HG03558 (cell line): ENCODE measurements at regions not wholly inside any gene's neighbourhood (a gene's known extent, or its start where the extent isn't known, plus 50 kb on each side); places are given as distances from the start of the nearest gene placed in this dataset.

ENCODE experiments used
- ATAC-seq: cut with Tn5 transposase; IDR thresholded peaks from one replicate; pipeline ENCODE4 v1.9.1; 2021; ENCODE audit warnings: moderate number of reproducible peaks; ENCODE audit not compliant: unreplicated experiment; ENCODE audit errors: extremely low read depth

GRCh38 chr14:31990926-31991572 is 86.1 kb upstream of the ARHGAP5 start:
- ATAC-seq, result no peak

GRCh38 chr14:31992011-31992447 is 85.1 kb upstream of the ARHGAP5 start:
- no peak for ATAC-seq

DNA sequence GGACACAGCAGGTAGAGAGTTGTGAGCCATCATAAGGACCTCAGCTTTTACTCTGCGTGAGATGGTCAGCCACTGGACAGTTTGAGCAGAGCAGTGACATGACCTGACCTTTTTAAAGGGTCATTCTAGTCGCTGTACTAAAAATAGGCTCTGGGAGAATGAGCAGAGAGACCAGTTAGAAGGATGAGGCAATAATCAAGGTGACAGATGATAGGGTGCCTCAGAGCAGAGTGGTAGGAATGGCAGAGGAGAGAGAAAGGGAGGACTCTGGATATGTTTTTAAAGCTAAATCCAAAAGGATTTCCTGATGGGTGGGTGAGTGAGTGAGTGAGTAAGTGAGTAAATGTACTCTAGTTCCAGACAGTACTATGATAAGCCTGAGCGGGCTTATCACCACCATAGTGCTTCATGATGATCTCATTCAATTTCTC is 83.6 kb upstream of the ARHGAP5 start:
- ATAC-seq, result no peak

DNA sequence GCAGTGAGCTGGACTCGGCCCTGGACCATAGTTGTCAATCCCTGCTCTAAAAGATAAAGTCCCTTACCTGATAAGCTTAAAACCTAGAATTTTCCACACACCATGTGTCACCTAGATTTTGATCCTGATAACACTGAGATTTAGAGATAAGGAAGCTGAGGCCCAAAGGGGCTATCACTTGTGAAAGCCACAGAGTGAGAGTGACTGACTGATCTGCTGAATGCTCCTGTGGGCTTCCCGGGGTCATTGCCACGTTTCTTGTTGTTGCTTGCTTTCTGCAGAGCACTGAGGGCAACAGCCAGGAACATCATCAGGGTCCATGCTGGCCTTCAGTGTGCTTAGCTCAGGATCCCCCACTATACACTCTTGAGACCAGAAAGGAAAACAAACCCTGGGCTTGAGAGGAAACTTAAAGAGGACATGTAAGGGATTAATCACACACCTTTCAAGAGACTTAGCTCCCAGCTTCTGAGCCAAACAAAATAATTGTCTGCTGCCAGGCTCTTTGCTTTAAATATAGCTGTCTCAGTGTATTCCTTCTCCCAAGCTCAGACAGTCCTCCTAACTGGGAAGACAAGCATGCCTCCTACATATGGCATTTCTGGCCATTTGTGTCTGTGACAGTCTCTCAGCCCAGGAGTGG is 82.6 kb upstream of the ARHGAP5 start:
- ATAC-seq, result no peak

DNA sequence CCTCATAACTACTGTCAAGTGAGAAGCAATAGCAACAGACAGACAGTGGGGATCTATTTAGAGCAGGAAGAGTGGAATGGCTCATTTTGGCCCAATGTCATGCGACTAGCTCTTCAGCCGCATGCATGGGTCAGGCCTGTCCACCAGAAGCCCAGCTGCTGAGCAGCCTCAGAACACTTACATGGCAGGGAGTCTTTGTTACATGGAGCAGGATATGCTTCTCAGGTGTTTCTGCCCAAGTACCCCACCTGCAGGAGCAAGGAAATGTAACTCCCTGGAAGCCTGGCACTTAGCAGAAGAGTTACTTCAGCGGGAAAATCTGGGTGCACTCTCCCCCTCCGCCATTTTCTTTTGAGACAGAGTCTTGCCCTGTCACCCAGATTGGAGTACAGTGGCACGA is 73.5 kb upstream of the ARHGAP5 start:
- ATAC-seq, result no peak

GRCh38 chr14:32004300-32004699 is 72.8 kb upstream of the ARHGAP5 start:
- no peak for ATAC-seq

DNA sequence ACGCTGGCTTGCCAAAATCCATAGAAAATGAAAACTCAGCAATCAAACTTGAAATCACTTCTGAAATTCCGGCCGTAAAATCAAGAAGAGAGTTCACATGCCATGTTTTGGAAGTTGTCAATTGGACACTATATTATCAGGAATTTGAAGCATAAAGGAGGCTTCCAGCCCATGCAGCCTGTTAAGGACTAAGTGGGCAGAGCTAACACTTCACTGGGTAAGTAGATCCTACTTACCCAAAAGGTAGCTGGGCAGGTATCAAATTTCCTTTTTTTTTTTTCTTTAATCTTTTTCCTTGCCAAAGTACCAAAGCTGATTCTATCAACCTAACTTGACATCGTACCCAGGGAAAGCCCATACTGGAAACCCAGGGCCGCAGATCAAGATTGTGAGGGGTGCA is 71.5 kb upstream of the ARHGAP5 start:
- ATAC-seq, result no peak

- ATAC-seq, result no peak
Measured at GRCh38 chr14:32006263-32007110, 70.6 kb upstream of the ARHGAP5 start.

- ATAC-seq, result no peak
Measured at GRCh38 chr14:32007755-32008362, 69.2 kb upstream of the ARHGAP5 start.

DNA sequence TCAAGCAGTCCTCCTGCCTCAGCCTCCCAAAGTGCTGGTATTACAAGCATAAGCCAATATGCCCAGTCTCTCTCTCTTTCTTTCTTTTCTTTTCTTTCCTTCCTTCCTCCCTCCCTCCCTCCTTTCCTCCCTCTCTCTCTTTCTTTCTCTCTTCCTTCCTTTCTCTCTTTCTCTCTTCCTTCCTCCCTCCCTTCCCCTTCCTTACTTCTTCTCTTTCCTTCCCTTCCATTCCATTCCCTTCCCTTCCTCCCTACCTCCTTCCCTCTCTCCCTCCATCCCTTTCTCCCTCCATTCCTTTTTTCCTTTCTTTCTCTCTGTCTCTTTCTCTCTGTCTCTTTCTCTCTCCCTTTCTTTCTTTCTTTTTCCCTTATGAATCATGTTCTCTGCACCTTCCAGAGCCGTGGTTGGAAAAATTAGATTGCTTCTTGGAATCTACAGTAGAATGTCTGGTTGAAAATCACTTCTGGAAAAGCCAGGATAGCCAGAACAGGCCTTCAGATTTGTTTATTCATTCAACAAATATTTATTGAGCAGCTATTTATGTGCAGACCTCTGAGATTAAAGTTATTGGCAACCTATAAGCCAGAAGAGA is 68.4 kb upstream of the ARHGAP5 start:
- ATAC-seq, result no peak

DNA sequence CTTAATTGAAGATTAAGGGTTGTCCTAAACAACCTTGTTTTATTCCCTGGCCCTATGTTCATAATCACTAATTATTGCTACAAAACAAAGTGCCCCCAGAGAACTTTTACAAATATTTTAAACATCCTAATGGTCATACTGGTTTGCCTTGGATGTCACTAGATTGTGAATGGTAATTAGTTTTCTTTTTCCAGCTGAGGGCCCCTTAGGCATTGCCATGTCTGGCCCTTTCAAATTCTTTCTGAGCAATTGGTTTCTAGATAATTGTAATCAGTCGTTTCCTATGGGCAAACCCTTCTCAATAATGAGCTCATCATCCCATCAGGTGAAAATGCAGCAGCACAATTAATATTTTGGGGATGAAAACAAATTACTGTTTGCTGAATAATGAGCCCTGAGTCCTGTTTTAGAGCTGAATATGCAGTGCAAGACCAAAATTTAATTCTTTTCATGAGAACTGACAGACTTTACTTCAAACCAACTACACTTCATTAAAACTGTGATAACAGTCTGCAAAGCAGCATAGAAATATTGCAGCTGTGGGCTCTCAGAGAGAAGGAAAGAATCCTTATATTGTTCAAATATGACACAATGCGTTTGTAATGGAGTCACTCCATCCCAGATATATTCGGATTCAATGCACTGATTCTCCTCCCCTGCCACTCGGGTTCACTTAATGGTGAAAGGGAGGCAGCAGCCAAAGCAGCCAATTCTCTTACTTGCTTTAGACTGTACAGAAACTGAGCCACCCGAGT is 67.7 kb upstream of the ARHGAP5 start:
- no peak for ATAC-seq

DNA sequence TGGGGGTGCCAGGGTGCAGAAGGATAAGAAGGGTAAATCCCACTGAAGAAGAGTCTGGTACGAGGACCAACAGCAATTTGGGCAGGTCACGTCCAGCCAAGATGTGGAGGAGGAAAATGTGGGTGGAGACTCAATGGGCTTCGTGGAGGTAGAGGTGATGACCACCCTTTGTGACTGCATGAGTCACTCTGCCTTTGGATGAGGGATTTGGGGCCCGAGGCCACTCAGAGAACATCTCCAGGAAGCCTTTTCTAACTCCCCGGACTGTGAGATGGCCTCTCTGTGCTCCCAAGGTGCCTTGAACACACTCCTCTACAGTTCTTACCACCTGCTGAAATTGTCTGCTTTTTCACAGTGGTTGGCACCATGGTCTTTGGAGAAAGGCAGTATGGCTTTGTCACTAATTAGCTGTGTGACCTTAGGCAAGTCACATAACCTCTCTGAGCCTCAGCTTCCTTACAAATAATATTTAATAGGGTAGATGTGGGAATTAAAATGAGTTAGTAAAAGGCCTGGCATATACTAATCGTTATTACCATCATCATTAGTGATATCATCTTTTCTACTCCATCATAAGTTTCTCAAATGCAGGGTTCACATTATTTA is 67.0 kb upstream of the ARHGAP5 start:
- ATAC-seq, result no peak

GRCh38 chr14:32010604-32011125 is 66.4 kb upstream of the ARHGAP5 start:
- ATAC-seq, result no peak

GRCh38 chr14:32011225-32011624 is 65.9 kb upstream of the ARHGAP5 start:
- no peak for ATAC-seq

DNA sequence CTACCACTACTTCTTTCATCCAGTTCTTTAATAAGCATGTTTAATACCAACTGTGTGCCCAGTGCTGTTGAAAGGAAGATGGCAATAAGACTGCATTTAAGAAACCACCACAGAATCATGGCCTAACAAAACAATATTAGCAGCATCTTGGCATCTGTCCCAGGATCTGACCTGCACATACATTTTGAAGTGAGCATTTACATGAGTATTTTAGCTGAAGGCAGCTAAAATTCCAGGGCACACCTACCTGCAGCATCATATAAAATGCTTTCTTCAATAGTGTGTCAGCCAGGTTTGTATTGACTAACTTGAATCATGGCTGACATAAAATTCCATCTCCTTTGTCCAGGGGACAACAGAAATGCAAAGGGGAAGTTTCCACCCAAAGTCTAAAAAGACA is 65.0 kb upstream of the ARHGAP5 start:
- ATAC-seq, result no peak

- no peak for ATAC-seq
Measured at GRCh38 chr14:32012571-32012970, 64.5 kb upstream of the ARHGAP5 start.

DNA sequence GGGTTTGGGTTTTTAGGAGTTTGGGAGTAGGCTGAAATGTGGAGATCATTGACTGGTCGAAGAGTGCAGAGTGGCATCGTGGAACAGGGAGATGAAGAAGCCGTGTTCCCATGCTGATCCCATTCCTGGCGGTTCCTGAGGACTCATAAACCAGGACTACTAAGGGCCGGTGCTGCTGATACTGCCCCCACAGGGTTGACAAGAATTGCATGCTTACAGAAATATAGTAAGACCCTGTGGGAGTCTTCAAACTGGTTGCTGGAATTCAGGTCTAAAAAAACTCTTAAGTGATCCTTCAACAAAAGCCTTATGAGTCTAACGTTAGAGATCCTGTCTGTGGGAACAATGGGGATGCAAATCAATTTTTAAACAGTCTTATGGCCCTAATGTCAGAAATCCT is 64.0 kb upstream of the ARHGAP5 start:
- ATAC-seq, result no peak

DNA sequence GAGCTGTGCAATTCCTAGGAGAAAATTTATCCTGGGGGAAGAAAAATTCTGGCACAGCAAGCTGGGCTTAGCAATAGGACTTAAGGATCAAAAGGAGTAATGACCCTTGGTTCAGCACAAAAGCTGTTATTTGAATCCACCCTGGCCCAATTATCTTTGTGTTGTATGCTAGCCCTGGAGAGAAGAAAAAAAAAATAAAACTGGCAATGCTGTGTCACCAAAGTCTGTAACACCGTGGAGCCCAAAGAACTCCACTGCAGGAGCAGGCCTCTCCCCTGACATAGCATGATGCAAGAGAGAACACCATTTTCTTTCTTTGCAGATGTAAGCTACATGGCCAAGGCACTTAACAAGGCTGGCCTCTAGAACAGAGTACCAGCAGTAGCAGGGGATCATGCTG is 63.0 kb upstream of the ARHGAP5 start:
- ATAC-seq, result no peak

DNA sequence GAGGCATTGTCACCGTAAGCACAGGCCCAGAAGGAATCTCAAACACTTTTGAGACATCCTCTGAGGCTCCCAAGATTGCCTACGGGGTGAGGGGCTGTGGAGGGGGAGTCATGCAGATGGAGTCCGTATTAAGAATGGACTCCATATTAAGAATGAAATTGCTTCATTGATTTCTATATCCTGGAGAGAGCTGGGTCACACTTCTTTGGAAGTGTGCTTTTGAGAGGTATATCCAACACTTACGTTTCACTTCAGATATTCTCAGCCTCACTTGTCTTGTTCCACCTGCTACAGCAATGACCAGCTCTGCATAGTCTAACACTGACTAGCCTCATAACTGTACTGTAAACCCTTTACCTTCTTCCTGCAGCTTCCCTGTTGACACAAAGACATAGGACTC is 62.6 kb upstream of the ARHGAP5 start:
- ATAC-seq, result no peak
